Esophagus squamous epithelium (tissue), 5 donors: ENCODE measurements at regions not wholly inside any gene's neighbourhood (a gene's known extent, or its start where the extent isn't known, plus 50 kb on each side); places are given as distances from the start of the nearest gene placed in this dataset.

Experiments used
- DNase-seq: peaks from one replicate; lab custom pipeline; 2025; lab: John Stamatoyannopoulos, UW
- H3K27ac ChIP-seq, 4 donors: fragments of 200-600 bp; sonication (generic); one replicate each; pipeline ENCODE4 v1.5.1; 2016 to 2019; ENCODE audit warnings: mild to moderate bottlenecking in 1 of 4
- H3K27me3 ChIP-seq, 4 donors: fragments of 200-600 bp; sonication (generic); 1 replicate in 3 of 4; 2 replicates in 1 of 4; pipeline versions ENCODE4 v1.5.1 to v1.6.0; 2017 to 2021; ENCODE audit warnings: antibody characterized with exemption in 1 of 4
- H3K36me3 ChIP-seq, 3 donors: fragments of 200-600 bp; sonication (generic); one replicate each; pipeline ENCODE4 v1.5.1; 2016 to 2019
- H3K4me1 ChIP-seq, 3 donors: fragments of 200-600 bp; sonication (generic); one replicate each; pipeline ENCODE4 v1.5.1; 2017 to 2019
- H3K4me3 ChIP-seq, 4 donors: fragments of 200-600 bp; sonication (generic); 1 replicate in 3 of 4; 2 replicates in 1 of 4; pipeline ENCODE4 v1.5.1; 2016 to 2019; ENCODE audit warnings: mild to moderate bottlenecking in 2 of 4, moderate library complexity in 1 of 4
- H3K9me3 ChIP-seq, 3 donors: fragments of 200-600 bp; sonication (generic); one replicate each; pipeline ENCODE4 v1.5.1; 2016 to 2019
- POLR2A ChIP-seq, 4 donors: fragments of 450-650 bp; IDR thresholded peaks; one replicate each; pipeline ENCODE4 v1.6.1; 2017; ENCODE audit warnings: antibody characterized with exemption in 4 of 4, mild to moderate bottlenecking in 4 of 4, moderate library complexity in 3 of 4
- WGBS, 2 donors: methylation state at CpG; one replicate each; pipeline ENCODE4 v1.1.5; 2018; 5-methylcytosine and 5-hydroxymethylcytosine counted together
- intact Hi-C: fragments of 100-400 bp; cut with DNase I; formaldehyde crosslinking; loops from one replicate; pipeline ENCODE4 v1.15.0; 2022
- TF ChIP-seq, protein P1 (sequence below), 6 experiments: fragments of 450-650 bp in 4 of 6; fragments of 200-600 bp in 2 of 6; sonication (generic) in 2 of 6; IDR thresholded peaks; one replicate each; pipeline ENCODE4 v1.5.1; 2016 to 2019; ENCODE audit warnings: antibody characterized with exemption in 6 of 6, mild to moderate bottlenecking in 4 of 6, moderate library complexity in 4 of 6
- donor health status: DM: yes; HTN: yes; CAD: no.

DNA sequence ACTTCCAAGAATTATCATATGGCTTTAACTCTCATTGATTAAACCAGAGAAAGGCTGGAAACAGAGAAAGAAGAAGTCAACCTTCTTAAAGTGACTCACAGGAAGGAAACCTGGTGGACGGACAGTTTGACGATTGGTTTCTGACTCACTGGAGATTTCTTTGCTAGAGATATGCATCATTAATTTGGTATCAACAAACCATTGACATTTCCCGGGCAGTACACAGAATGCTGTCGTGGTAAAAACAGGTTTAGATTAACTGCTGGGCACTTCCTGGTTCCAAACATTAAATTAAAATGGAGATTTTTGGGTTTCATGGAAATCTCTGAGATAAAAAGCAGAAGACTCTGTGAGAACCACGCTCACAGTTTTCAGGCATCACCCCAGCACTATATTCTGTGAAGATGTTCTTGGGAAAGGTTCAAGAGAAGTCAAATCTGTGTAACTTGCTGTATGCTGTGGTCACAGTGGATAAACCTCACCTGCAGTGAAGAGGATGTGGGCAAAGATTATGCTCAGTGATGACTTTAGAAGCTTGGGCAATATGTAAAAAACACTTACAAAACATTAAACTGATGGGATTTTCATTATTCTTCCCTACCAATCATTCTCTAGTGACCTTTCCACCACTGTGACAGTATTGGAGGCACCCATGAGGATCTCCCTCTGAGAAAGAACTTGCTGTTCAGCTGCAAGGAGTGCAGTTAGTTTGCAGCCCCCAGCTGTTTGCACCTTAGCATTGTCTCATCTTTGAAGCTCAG lies 61.1 kb upstream of the CD44 start:
- peak overlapping the region; percentile 31 to 42 (median 40) for H3K27ac ChIP-seq

DNA sequence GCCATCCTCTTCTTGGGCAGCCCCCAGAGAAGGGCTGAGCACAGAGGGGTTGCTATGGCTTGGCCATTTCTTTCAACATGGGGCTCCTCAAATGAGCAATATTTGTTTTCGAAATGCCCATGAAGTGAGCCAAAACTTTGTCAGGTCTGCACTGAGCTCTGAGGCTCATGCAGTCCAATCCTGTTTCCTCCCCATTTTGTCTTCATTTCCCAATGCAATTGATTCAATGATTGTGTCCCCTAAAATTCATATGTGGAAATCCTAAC lies 60.6 kb upstream of the CD44 start:
- WGBS, 2 donors, result 71 to 88% methylated on average over 1 of the region's 1 CpG
- intact Hi-C loops, result no loop called here
- H3K27me3 ChIP-seq, result no peaks in the 10 kb centered on the region
- no peak overlapping the region for H3K4me3 ChIP-seq
- no peaks in the 10 kb centered on the region for H3K9me3 ChIP-seq
- H3K36me3 ChIP-seq, result no peaks in the 10 kb centered on the region
- H3K27ac ChIP-seq, result peak overlapping the region; percentile 16 to 42 (median 40)
- TF ChIP-seq, protein P1, sequence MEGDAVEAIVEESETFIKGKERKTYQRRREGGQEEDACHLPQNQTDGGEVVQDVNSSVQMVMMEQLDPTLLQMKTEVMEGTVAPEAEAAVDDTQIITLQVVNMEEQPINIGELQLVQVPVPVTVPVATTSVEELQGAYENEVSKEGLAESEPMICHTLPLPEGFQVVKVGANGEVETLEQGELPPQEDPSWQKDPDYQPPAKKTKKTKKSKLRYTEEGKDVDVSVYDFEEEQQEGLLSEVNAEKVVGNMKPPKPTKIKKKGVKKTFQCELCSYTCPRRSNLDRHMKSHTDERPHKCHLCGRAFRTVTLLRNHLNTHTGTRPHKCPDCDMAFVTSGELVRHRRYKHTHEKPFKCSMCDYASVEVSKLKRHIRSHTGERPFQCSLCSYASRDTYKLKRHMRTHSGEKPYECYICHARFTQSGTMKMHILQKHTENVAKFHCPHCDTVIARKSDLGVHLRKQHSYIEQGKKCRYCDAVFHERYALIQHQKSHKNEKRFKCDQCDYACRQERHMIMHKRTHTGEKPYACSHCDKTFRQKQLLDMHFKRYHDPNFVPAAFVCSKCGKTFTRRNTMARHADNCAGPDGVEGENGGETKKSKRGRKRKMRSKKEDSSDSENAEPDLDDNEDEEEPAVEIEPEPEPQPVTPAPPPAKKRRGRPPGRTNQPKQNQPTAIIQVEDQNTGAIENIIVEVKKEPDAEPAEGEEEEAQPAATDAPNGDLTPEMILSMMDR (IDR thresholded peaks at IDR 0.05), result no peak
- no peak for DNase-seq
- H3K4me1 ChIP-seq, result peaks cover 14 to 52% (median 16%) of the 10 kb centered on the region in 3 donors

More for the DNA sequence above, 61.1 kb upstream of the CD44 start:
- Histone ChIP-seq H3K27me3 (no peaks in the 10 kb centered on the region), H3K4me3 (no peak overlapping the region), H3K36me3 (no peaks in the 10 kb centered on the region), H3K4me1 (peaks cover 9 to 47% (median 11%) of the 10 kb centered on the region in 3 donors), H3K9me3 (no peaks in the 10 kb centered on the region)
- no peak for DNase-seq
- TF ChIP-seq, protein P1 (IDR thresholded peaks at IDR 0.05), result no peak
- no peak for TF ChIP-seq POLR2A (IDR thresholded peaks at IDR 0.05)
- 24 to 31% methylated on average over 5 of the region's 5 CpGs for WGBS, 2 donors
- intact Hi-C loops, result no loop called here

DNA sequence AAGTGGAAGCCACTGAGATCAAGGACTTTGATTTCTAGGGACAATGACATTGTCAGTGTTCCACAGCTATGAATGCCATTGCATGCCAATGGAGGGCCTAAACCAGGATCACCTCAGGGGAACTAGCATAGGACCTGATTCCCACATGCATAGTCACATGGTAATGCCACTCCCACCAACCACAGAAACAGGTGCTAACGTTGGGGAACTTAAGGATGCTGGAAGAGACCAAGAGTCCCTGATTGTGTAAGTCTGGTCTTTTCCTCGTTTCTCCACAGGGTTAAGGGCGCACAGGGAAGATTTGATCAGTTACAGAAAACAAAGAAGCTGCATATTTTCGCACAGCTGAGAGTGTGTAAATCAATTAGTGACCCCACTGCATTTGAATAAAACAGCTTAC lies 59.4 kb upstream of the CD44 start:
- H3K9me3 ChIP-seq, result no peaks in the 10 kb centered on the region

DNA sequence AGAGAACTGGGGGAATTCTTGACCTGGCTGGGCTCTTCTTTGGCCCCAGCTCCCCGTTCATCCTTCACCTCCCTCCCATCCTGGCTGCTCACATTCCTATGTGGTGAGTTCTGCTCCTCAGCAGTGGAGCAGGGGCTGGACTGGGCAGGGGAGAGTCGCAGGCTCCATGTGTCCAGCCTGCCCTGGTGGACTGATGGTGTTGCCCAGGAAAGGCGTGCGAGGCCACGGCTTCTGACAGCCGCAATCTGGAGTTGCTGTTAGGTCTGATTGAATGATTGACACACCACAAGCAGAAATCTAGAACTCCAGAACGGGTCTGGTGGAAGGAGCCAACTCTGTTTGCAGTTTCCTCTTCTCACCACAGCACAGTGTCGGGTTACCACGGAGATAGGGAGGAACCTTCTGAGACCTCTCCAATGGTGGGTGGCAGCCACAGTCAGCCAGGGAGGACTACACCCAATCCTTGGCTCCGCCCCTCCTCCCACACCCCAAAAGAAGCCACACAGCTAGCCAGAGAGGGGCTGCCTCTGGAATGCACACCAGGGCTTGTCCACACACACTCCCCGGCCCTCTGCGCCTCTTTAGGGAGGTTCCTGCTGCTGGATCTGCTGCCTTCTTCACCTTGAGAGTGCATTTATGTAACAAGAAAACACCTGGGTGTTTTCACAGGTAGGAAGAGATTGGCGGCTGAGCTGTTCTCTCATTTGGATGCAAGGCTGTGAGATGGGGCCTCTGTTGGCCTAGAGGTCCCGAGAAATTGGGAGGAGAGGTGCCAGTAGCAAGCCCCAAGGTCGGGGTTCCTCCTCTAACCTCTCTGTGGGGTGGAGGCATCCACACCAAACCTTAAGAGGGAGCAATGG lies 56.4 kb upstream of the CD44 start:
- H3K9me3 ChIP-seq, result no peaks in the 10 kb centered on the region
- H3K36me3 ChIP-seq, result no peaks in the 10 kb centered on the region
- intact Hi-C loops, result loop anchor here (10.0 kb wide), 1 partner anchor 62 kb away; no protein-coding TSS in a partner anchor
- no peaks in the 10 kb centered on the region for H3K27me3 ChIP-seq
- peak overlapping the region; percentile 79 to 90 (median 82) for H3K27ac ChIP-seq
- WGBS, 2 donors, result 16 to 29% methylated on average over 7 to 11 of the region's 15 CpGs
- H3K4me1 ChIP-seq, result peaks cover 25 to 79% (median 37%) of the 10 kb centered on the region in 3 donors
- TF ChIP-seq, protein P1 (IDR thresholded peaks at IDR 0.05), result no peak
- TF ChIP-seq POLR2A (IDR thresholded peaks at IDR 0.05), result peak in 1 of 4 donors; percentile 42
- peak; percentile 33 for DNase-seq
- H3K4me3 ChIP-seq, result peak overlapping the region in 2 of 4 donors; percentile 11 to 17

More for the DNA sequence above, 59.4 kb upstream of the CD44 start:
- DNase-seq, result no peak
- H3K4me3 ChIP-seq, result no peak overlapping the region
- TF ChIP-seq, protein P1 (IDR thresholded peaks at IDR 0.05), result no peak
- TF ChIP-seq POLR2A (IDR thresholded peaks at IDR 0.05), result no peak
- WGBS, 2 donors, result 69 to 85% methylated on average over 4 of the region's 4 CpGs
- no peaks in the 10 kb centered on the region for H3K36me3 ChIP-seq
- intact Hi-C loops, result loop anchor here (10.0 kb wide), 1 partner anchor 65 kb away; no protein-coding TSS in a partner anchor
- H3K4me1 ChIP-seq, result peaks cover 25 to 65% (median 28%) of the 10 kb centered on the region in 3 donors
- H3K27ac ChIP-seq, result no peak overlapping the region
- H3K27me3 ChIP-seq, result no peaks in the 10 kb centered on the region

DNA sequence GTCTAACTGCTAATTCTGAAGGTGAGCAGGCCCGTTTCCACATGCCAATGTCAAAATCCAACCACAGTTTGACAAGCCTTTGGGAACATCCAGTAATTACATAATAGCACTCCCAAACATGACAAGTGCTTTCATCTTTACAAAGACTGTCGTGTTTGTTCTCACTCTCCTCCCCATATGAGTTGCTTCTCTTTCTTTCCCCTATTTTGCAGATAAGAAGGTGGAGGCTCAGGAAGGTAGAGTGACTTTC lies 55.9 kb upstream of the CD44 start:
- 8 to 10% methylated on average over 2 of the region's 2 CpGs for WGBS, 2 donors
- intact Hi-C loops, result loop anchor here (10.0 kb wide), 1 partner anchor 62 kb away; no protein-coding TSS in a partner anchor
- peaks cover 25 to 79% (median 42%) of the 10 kb centered on the region in 3 donors for H3K4me1 ChIP-seq
- DNase-seq, result no peak
- no peaks in the 10 kb centered on the region for H3K9me3 ChIP-seq
- no peaks in the 10 kb centered on the region for H3K36me3 ChIP-seq
- peak overlapping the region in 1 of 4 donors; percentile 17 for H3K4me3 ChIP-seq
- no peaks in the 10 kb centered on the region for H3K27me3 ChIP-seq
- peak overlapping the region; percentile 79 to 90 (median 82) for H3K27ac ChIP-seq
- no peak for TF ChIP-seq POLR2A (IDR thresholded peaks at IDR 0.05)
- TF ChIP-seq, protein P1 (IDR thresholded peaks at IDR 0.05), result no peak
